ENCODE measurements at regions not wholly inside any gene's neighbourhood (a gene's known extent, or its start where the extent isn't known, plus 50 kb on each side); places are given as distances from the start of the nearest gene placed in this dataset.

- no peak overlapping the region for H3K4me2 ChIP-seq (ENCODE audit: low read length)
These were observed 108.1 kb upstream of the CCDC54 start for GRCh38 chr3:107269136-107269535.

GRCh38 chr3:107271787-107272387 lies 105.4 kb upstream of the CCDC54 start:
- Histone ChIP-seq H3K9ac (no peak overlapping the region), H3K27ac (no peak overlapping the region), H3K4me1 (peaks cover 2% of the 10 kb centered on the region), H3K4me3 (ENCODE audit: low read depth, low read length) (no peak overlapping the region), H3K9me3 (ENCODE audit: control insufficient read depth, low read length) (no peaks in the 10 kb centered on the region), H3K27me3 (ENCODE audit: control insufficient read depth, insufficient read depth, low read length) (no peaks in the 10 kb centered on the region), H3K79me2 (peaks cover 4% of the 10 kb centered on the region), H2AFZ (no peak overlapping the region), H3K36me3 (ENCODE audit: control insufficient read depth, insufficient read depth, low read length) (no peaks in the 10 kb centered on the region), H3K4me2 (ENCODE audit: low read length) (no peak overlapping the region)
- TF ChIP-seq, protein P1, sequence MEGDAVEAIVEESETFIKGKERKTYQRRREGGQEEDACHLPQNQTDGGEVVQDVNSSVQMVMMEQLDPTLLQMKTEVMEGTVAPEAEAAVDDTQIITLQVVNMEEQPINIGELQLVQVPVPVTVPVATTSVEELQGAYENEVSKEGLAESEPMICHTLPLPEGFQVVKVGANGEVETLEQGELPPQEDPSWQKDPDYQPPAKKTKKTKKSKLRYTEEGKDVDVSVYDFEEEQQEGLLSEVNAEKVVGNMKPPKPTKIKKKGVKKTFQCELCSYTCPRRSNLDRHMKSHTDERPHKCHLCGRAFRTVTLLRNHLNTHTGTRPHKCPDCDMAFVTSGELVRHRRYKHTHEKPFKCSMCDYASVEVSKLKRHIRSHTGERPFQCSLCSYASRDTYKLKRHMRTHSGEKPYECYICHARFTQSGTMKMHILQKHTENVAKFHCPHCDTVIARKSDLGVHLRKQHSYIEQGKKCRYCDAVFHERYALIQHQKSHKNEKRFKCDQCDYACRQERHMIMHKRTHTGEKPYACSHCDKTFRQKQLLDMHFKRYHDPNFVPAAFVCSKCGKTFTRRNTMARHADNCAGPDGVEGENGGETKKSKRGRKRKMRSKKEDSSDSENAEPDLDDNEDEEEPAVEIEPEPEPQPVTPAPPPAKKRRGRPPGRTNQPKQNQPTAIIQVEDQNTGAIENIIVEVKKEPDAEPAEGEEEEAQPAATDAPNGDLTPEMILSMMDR (IDR thresholded peaks at IDR 0.05): peak; percentile 86

More at GRCh38 chr3:107269136-107269535, 108.1 kb upstream of the CCDC54 start:
- Histone ChIP-seq H3K79me2 (peaks cover 4% of the 10 kb centered on the region), H3K9me3 (ENCODE audit: control insufficient read depth, low read length) (no peaks in the 10 kb centered on the region), H3K4me1 (peaks cover 9% of the 10 kb centered on the region), H3K36me3 (ENCODE audit: control insufficient read depth, insufficient read depth, low read length) (no peaks in the 10 kb centered on the region), H3K27me3 (ENCODE audit: control insufficient read depth, insufficient read depth, low read length) (no peaks in the 10 kb centered on the region), H3K27ac (no peak overlapping the region), H3K9ac (no peak overlapping the region), H2AFZ (no peak overlapping the region), H3K4me3 (ENCODE audit: low read depth, low read length) (no peak overlapping the region)
- TF ChIP-seq, protein P1 (IDR thresholded peaks at IDR 0.05): no peak

GRCh38 chr3:107272471-107272870 lies 104.8 kb upstream of the CCDC54 start:
- Histone ChIP-seq H3K9me3 (ENCODE audit: control insufficient read depth, low read length) (no peaks in the 10 kb centered on the region), H3K9ac (no peak overlapping the region), H3K27ac (no peak overlapping the region), H3K36me3 (ENCODE audit: control insufficient read depth, insufficient read depth, low read length) (no peaks in the 10 kb centered on the region), H3K4me2 (ENCODE audit: low read length) (no peak overlapping the region), H3K27me3 (ENCODE audit: control insufficient read depth, insufficient read depth, low read length) (no peaks in the 10 kb centered on the region), H3K4me1 (peaks cover 2% of the 10 kb centered on the region), H3K4me3 (ENCODE audit: low read depth, low read length) (no peak overlapping the region), H3K79me2 (peaks cover 4% of the 10 kb centered on the region), H2AFZ (no peak overlapping the region)
- TF ChIP-seq, protein P1 (IDR thresholded peaks at IDR 0.05): no peak

- no peak overlapping the region for H3K9ac ChIP-seq
- H3K4me3 ChIP-seq (ENCODE audit: low read depth, low read length): no peak overlapping the region
- H3K36me3 ChIP-seq (ENCODE audit: control insufficient read depth, insufficient read depth, low read length): no peaks in the 10 kb centered on the region
- H3K9me3 ChIP-seq (ENCODE audit: control insufficient read depth, low read length): no peaks in the 10 kb centered on the region
- no peak overlapping the region for H3K4me2 ChIP-seq (ENCODE audit: low read length)
- no peak overlapping the region for H2AFZ ChIP-seq
- peaks cover 2% of the 10 kb centered on the region for H3K4me1 ChIP-seq
- peaks cover 4% of the 10 kb centered on the region for H3K79me2 ChIP-seq
- no peaks in the 10 kb centered on the region for H3K27me3 ChIP-seq (ENCODE audit: control insufficient read depth, insufficient read depth, low read length)
- H3K27ac ChIP-seq: no peak overlapping the region
- TF ChIP-seq, protein P1 (IDR thresholded peaks at IDR 0.05): no peak
These were observed 104.4 kb upstream of the CCDC54 start for GRCh38 chr3:107272885-107273284.

GRCh38 chr3:107273771-107274170 lies 103.5 kb upstream of the CCDC54 start:
- TF ChIP-seq, protein P1 (IDR thresholded peaks at IDR 0.05): no peak
- H3K4me2 ChIP-seq (ENCODE audit: low read length): no peak overlapping the region
- peaks cover 4% of the 10 kb centered on the region for H3K79me2 ChIP-seq
- peaks cover 2% of the 10 kb centered on the region for H3K4me1 ChIP-seq
- no peak overlapping the region for H3K9ac ChIP-seq
- H3K9me3 ChIP-seq (ENCODE audit: control insufficient read depth, low read length): no peaks in the 10 kb centered on the region
- no peak overlapping the region for H3K4me3 ChIP-seq (ENCODE audit: low read depth, low read length)
- H3K27me3 ChIP-seq (ENCODE audit: control insufficient read depth, insufficient read depth, low read length): no peaks in the 10 kb centered on the region
- no peaks in the 10 kb centered on the region for H3K36me3 ChIP-seq (ENCODE audit: control insufficient read depth, insufficient read depth, low read length)
- H3K27ac ChIP-seq: no peak overlapping the region
- no peak overlapping the region for H2AFZ ChIP-seq

Data from parathyroid adenoma (tissue), 2 donors.